Psoas muscle (tissue), 7 donors: ENCODE measurements at regions not wholly inside any gene's neighbourhood (a gene's known extent, or its start where the extent isn't known, plus 50 kb on each side); places are given as distances from the start of the nearest gene placed in this dataset.

Experiments used
- ATAC-seq, 4 donors: fragments of 200-7000 bp; cut with Tn5 transposase; one replicate each; pipeline ENCODE4 v1.9.1; 2020; ENCODE audit warnings: moderate library complexity in 3 of 4, mild to moderate bottlenecking in 2 of 4
- DNase-seq, 2 donors: peaks; one replicate each; pipeline ENCODE4 v3.0.0-alpha.2; 2020
- H3K27ac ChIP-seq: fragments of 200-600 bp; one replicate; pipeline ENCODE4 v1.8.0; 2022
- H3K27me3 ChIP-seq, 3 donors: fragments of 200-600 bp in 1 of 3; one replicate each; pipeline versions ENCODE4 v1.6.1 to v1.8.0; 2013 to 2022; ENCODE audit warnings: low read length in 2 of 3, mild to moderate bottlenecking in 2 of 3, moderate library complexity in 1 of 3; ENCODE audit not compliant: insufficient read depth in 3 of 3
- H3K36me3 ChIP-seq, 2 donors: fragments of 200-600 bp in 1 of 2; one replicate each; pipeline versions ENCODE4 v1.6.1 to v1.8.0; 2013 to 2022; ENCODE audit warnings: low read depth in 1 of 2, mild to moderate bottlenecking in 1 of 2, moderate library complexity in 1 of 2; ENCODE audit not compliant: insufficient read depth in 1 of 2
- H3K4me1 ChIP-seq: fragments of 200-600 bp; one replicate; pipeline ENCODE4 v1.8.0; 2022
- H3K4me3 ChIP-seq: fragments of 200-600 bp; one replicate; pipeline ENCODE4 v1.8.0; 2022; ENCODE audit warnings: mild to moderate bottlenecking
- H3K9me3 ChIP-seq: fragments of 200-600 bp; one replicate; pipeline ENCODE4 v1.8.0; 2022
- WGBS, 3 donors: extraction: QIAGEN DNeasy Blood & Tissue Kit; methylation state at CpG; one replicate each; pipeline versions ENCODE4 v1.1.6 to v1.1.7; 2013; 5-methylcytosine and 5-hydroxymethylcytosine counted together
- intact Hi-C, 2 donors: fragments of 100-400 bp; cut with DNase I; formaldehyde crosslinking; loops; one replicate each; pipeline versions ENCODE4 v1.11.0 to v1.14.2; 2022
- TF ChIP-seq, protein P1 (sequence below): fragments of 200-600 bp; IDR thresholded peaks from one replicate; pipeline ENCODE4 v1.8.0; 2022; ENCODE audit warnings: antibody characterized with exemption
- donor health status: healthy with polysubstance abuse.
- donor health status: DM: no; HTN: no; CAD: no; lungs with moderate emphysema.
- donor health status: Bipolar disorder and iron deficiency.
- donor health status: healthy.
- donor health status: DM: yes; HTN: yes; CAD: no.
- donor health status: DM: no; HTN: no; CAD: no.
- donor health status: DM: yes; HTN: yes; CAD: no.

DNA sequence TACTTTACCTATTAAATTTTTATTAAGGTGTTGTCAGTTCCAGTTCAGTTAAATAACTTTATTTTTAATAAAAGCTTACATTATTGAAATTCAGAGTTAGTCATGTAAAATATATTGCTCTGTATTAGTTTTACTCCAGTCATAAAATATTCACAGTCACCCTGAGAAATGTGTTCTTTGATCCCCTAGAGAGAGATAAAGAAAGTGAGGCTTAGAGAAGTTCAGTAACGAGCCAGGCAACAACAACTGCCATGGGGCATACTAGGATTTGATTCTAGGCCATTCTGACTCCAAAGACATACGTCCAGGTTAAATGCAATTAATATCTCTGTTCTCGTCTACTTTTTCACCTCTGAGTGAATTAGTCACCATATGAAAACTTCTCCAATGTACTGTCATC lies 761.9 kb upstream of the CXADR start:
- no peaks in the 10 kb centered on the region for H3K36me3 ChIP-seq
- no peaks in the 10 kb centered on the region for H3K27me3 ChIP-seq
- DNase-seq (no peak), ATAC-seq (no peak)
- H3K9me3 ChIP-seq = no peaks in the 10 kb centered on the region
- TF ChIP-seq, protein P1, sequence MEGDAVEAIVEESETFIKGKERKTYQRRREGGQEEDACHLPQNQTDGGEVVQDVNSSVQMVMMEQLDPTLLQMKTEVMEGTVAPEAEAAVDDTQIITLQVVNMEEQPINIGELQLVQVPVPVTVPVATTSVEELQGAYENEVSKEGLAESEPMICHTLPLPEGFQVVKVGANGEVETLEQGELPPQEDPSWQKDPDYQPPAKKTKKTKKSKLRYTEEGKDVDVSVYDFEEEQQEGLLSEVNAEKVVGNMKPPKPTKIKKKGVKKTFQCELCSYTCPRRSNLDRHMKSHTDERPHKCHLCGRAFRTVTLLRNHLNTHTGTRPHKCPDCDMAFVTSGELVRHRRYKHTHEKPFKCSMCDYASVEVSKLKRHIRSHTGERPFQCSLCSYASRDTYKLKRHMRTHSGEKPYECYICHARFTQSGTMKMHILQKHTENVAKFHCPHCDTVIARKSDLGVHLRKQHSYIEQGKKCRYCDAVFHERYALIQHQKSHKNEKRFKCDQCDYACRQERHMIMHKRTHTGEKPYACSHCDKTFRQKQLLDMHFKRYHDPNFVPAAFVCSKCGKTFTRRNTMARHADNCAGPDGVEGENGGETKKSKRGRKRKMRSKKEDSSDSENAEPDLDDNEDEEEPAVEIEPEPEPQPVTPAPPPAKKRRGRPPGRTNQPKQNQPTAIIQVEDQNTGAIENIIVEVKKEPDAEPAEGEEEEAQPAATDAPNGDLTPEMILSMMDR = no peak
- intact Hi-C loops = no loop called here
- no peaks in the 10 kb centered on the region for H3K4me1 ChIP-seq
- H3K27ac ChIP-seq = no peak overlapping the region
- no peak overlapping the region for H3K4me3 ChIP-seq
- 74 to 89% (median 80%) methylated on average over 3 of the region's 3 CpGs for WGBS, 3 donors

DNA sequence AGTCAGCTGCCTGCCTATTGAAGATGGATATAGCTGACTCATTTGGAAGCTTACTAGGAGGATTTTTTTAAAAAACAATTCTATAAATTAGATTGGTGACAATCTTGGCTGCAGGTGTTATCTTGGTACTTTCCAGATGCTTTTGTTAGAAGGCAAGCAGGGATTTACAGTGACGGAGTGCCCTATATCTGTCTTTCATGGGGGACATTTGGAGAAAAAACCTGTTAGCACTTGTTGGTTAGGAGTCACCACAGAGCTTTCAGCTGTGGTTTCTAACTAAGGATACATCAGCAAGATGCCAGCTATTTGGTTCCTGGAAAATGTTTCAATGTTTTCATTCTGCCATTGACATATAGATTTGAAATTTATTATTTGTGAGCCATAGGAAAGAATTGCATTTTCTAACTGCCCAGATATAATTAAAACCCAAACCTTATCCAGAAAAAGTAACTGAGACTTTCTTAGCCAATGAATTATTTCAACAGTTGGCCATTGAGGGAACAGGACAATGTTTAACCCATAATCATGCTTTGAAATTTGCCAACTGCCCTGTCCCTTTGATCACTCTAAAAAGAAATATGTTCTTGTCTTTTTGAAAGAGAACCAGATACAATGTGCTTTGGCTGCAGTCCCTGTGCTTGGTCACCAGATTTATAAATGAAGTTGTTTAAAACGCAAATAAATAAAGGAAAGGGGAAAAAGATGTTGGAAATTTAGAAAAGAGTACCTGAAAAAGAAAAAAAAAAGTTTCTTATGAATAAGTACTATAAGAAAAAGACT lies 761.0 kb upstream of the CXADR start:
- Histone ChIP-seq H3K36me3 (no peaks in the 10 kb centered on the region), H3K4me1 (no peaks in the 10 kb centered on the region), H3K9me3 (no peaks in the 10 kb centered on the region), H3K4me3 (no peak overlapping the region), H3K27me3 (no peaks in the 10 kb centered on the region), H3K27ac (no peak overlapping the region)
- ATAC-seq = no peak
- TF ChIP-seq, protein P1 = no peak
- no peak for DNase-seq
- intact Hi-C loops = no loop called here
- WGBS, 3 donors = 58 to 76% (median 59%) methylated on average over 2 of the region's 2 CpGs

DNA sequence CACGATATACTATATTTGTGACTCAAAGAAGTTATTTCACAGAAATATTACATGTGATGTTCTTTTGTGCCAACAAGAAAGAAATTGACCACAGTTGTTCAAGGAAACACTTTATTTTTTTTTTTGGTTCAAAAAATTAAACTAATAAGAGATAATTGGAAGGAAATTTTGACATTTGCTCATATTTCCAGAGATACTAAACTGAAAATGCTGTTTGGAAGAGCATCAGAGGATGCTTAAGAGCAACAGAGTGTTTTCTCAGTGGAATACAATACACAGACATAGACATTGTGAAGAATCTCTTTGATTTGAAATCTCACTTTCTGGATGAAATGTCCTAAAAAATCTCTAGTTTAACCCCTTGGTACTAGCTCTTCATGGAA lies 760.4 kb upstream of the CXADR start:
- no peaks in the 10 kb centered on the region for H3K4me1 ChIP-seq
- H3K36me3 ChIP-seq = no peaks in the 10 kb centered on the region
- no peaks in the 10 kb centered on the region for H3K9me3 ChIP-seq
- 67 to 81% (median 76%) methylated on average over 1 of the region's 1 CpG for WGBS, 3 donors
- H3K4me3 ChIP-seq = no peak overlapping the region
- no peaks in the 10 kb centered on the region for H3K27me3 ChIP-seq
- intact Hi-C loops = no loop called here
- H3K27ac ChIP-seq = no peak overlapping the region
- DNase-seq (no peak), ATAC-seq (no peak)
- TF ChIP-seq, protein P1 = no peak

DNA sequence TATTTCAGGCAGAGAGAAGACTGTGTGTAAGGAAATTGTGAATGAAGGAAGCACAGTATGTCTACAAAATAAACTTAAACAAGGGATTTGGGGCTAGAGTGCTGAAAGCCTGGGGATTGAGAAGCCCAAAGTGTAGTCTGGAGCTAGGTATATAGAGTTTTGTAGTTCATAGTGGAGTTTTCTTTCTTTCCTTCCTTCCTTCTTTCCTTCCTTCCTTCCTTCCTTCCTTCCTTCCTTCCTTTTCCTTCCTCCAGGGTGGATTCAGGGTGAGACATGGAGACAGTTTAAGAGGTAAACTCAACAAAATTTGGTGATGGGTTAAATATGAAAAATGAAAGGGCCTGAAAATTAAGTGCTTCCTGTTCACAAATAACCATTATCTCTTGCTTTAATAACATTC lies 757.8 kb upstream of the CXADR start:
- no peaks in the 10 kb centered on the region for H3K9me3 ChIP-seq
- H3K4me3 ChIP-seq = no peak overlapping the region
- H3K36me3 ChIP-seq = no peaks in the 10 kb centered on the region
- ATAC-seq = no peak
- DNase-seq = no peak
- intact Hi-C loops = no loop called here
- no peak overlapping the region for H3K27ac ChIP-seq
- H3K4me1 ChIP-seq = no peaks in the 10 kb centered on the region
- TF ChIP-seq, protein P1 = no peak
- H3K27me3 ChIP-seq = no peaks in the 10 kb centered on the region

DNA sequence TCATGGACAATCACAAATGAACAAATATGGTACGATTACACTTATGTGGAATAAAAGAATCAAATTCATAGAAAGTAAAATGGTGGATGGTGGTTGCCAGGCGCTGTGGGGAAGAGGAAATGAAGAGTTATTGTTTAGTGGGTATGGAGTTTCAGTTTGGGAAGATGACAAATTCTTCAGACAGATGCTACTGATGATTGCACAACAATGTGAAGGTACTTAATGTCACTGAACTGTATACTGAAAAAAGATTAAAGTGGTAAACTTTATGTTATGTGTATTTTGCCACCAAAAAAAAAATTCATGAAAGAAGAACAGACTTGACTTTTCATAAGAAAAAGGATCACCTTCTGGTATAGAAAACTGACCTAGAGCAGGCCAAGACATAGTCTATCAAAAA lies 745.6 kb upstream of the CXADR start:
- ATAC-seq (no peak), DNase-seq (no peak)
- intact Hi-C loops = no loop called here
- Histone ChIP-seq H3K36me3 (no peaks in the 10 kb centered on the region), H3K9me3 (no peaks in the 10 kb centered on the region), H3K27me3 (no peaks in the 10 kb centered on the region), H3K27ac (no peak overlapping the region), H3K4me1 (no peaks in the 10 kb centered on the region), H3K4me3 (no peak overlapping the region)
- 88 to 93% (median 92%) methylated on average over 2 of the region's 2 CpGs for WGBS, 3 donors
- TF ChIP-seq, protein P1 = no peak
